GM23338 (cell line): ENCODE measurements at regions not wholly inside any gene's neighbourhood (a gene's known extent, or its start where the extent isn't known, plus 50 kb on each side); places are given as distances from the start of the nearest gene placed in this dataset.

Experiments
- CREB1 ChIP-seq: fragments of 250-450 bp; sonication (Bioruptor Pico); IDR thresholded peaks from 2 replicates; pipeline ENCODE4 v1.5.0; 2020; ENCODE audit warnings: low read depth, mild to moderate bottlenecking, moderate library complexity
- CTCF ChIP-seq, 2 experiments: fragments of 200-600 bp in 1 of 2; sonication (generic) in 1 of 2; conservative IDR thresholded peaks; 2 replicates each; pipeline versions ENCODE4 v1.5.1 to v1.6.1; 2016 to 2017; ENCODE audit warnings: antibody characterized with exemption in 2 of 2, low read depth in 2 of 2, mild to moderate bottlenecking in 2 of 2, moderate library complexity in 1 of 2
- ETS1 ChIP-seq: IDR thresholded peaks from 2 replicates; pipeline ENCODE4 v1.6.1; 2016; ENCODE audit warnings: antibody characterized with exemption
- EZH2 ChIP-seq: fragments of 200-600 bp; sonication (generic); IDR thresholded peaks from one replicate; pipeline ENCODE4 v1.8.0; 2017; ENCODE audit warnings: antibody characterized with exemption, mild to moderate bottlenecking, low read depth; ENCODE audit not compliant: unreplicated experiment
- EZH2phosphoT487 ChIP-seq: fragments of 200-600 bp; sonication (generic); IDR thresholded peaks from one replicate; pipeline ENCODE4 v1.8.1; 2018; ENCODE audit warnings: antibody characterized with exemption; ENCODE audit not compliant: unreplicated experiment
- JUNB ChIP-seq: IDR thresholded peaks from one replicate; pipeline ENCODE4 v1.6.1; 2016; ENCODE audit warnings: antibody characterized with exemption; ENCODE audit not compliant: unreplicated experiment
- NANOG ChIP-seq: IDR thresholded peaks from 2 replicates; pipeline ENCODE4 v1.6.1; 2016; ENCODE audit warnings: antibody characterized with exemption, borderline replicate concordance
- POLR2AphosphoS5 ChIP-seq: IDR thresholded peaks from 2 replicates; pipeline ENCODE4 v1.6.1; 2016; ENCODE audit warnings: antibody characterized with exemption, low read depth
- ZNF114 ChIP-seq: fragments of 250-450 bp; sonication (Bioruptor Pico); IDR thresholded peaks from 2 replicates; pipeline ENCODE4 v1.5.0; 2020; ENCODE audit warnings: mild to moderate bottlenecking, moderate library complexity
- ZNF331 ChIP-seq: fragments of 250-450 bp; sonication (Bioruptor Pico); IDR thresholded peaks from 2 replicates; pipeline ENCODE4 v1.5.0; 2020; ENCODE audit warnings: low read depth, mild to moderate bottlenecking, moderate library complexity
- ZNF462 ChIP-seq: fragments of 250-450 bp; sonication (Bioruptor Pico); IDR thresholded peaks from 2 replicates; pipeline ENCODE4 v1.5.0; 2020; ENCODE audit warnings: mild to moderate bottlenecking, moderate library complexity

- TF ChIP-seq ZNF462 (CRISPR knock-in tag) (no peak), NANOG (no peak), ETS1 (no peak), EZH2 (no peak), EZH2phosphoT487 (no peak), ZNF114 (CRISPR knock-in tag) (no peak), ZNF331 (CRISPR knock-in tag) (no peak), JUNB (no peak), CREB1 (CRISPR knock-in tag) (no peak), CTCF (conservative IDR thresholded peaks at IDR 0.05; ENCODE audit: low read depth in 2 of 2) (no peak), POLR2AphosphoS5 (no peak)
Measured at GRCh38 chr18:78818961-78819360, 160.7 kb upstream of the SALL3 start (continued).
